Tibial artery (tissue), 4 donors: ENCODE measurements at regions not wholly inside any gene's neighbourhood (a gene's known extent, or its start where the extent isn't known, plus 50 kb on each side); places are given as distances from the start of the nearest gene placed in this dataset.
"Not testable (repeated sequence)": the region's sequence is repeated elsewhere in the genome, so short reads cannot be mapped to it uniquely, and the experiment has no call there.

Source experiments
- DNase-seq, 2 donors: peaks; one replicate each; pipeline ENCODE4 v3.0.0-alpha.2; 2019
- H3K27ac ChIP-seq, 2 donors: fragments of 200-600 bp; sonication (generic) in 1 of 2; 1 replicate in 1 of 2; 2 replicates in 1 of 2; pipeline ENCODE4 v1.5.1; 2018 to 2019; ENCODE audit warnings: mild to moderate bottlenecking in 1 of 2
- H3K27me3 ChIP-seq, 2 donors: fragments of 200-600 bp; sonication (generic) in 1 of 2; one replicate each; pipeline versions ENCODE4 v1.5.1 to v1.6.0; 2016 to 2019
- H3K36me3 ChIP-seq, 3 donors: fragments of 200-600 bp; sonication (generic) in 2 of 3; one replicate each; pipeline ENCODE4 v1.5.1; 2016 to 2019; ENCODE audit warnings: mild to moderate bottlenecking in 2 of 3
- H3K4me1 ChIP-seq, 4 donors: fragments of 200-600 bp; sonication (generic) in 2 of 4; 1 replicate in 3 of 4; 2 replicates in 1 of 4; pipeline ENCODE4 v1.5.1; 2016 to 2019
- H3K4me3 ChIP-seq, 2 donors: fragments of 200-600 bp; sonication (generic) in 1 of 2; 1 replicate in 1 of 2; 2 replicates in 1 of 2; pipeline ENCODE4 v1.5.1; 2018 to 2019; ENCODE audit warnings: mild to moderate bottlenecking in 2 of 2
- H3K9me3 ChIP-seq, 3 donors: fragments of 200-600 bp; sonication (generic) in 1 of 3; one replicate each; pipeline ENCODE4 v1.5.1; 2016 to 2019
- intact Hi-C: fragments of 100-400 bp; cut with DNase I; formaldehyde crosslinking; loops from one replicate; pipeline ENCODE4 v1.15.0; 2023; ENCODE audit warnings: low total_unique reads
- TF ChIP-seq, protein P1 (sequence below), 2 experiments: fragments of 200-600 bp in 1 of 2; fragments of 450-650 bp in 1 of 2; IDR thresholded peaks; one replicate each; pipeline ENCODE4 v1.5.1; 2017 to 2019; ENCODE audit warnings: antibody characterized with exemption in 2 of 2, mild to moderate bottlenecking in 1 of 2, moderate library complexity in 1 of 2

DNA sequence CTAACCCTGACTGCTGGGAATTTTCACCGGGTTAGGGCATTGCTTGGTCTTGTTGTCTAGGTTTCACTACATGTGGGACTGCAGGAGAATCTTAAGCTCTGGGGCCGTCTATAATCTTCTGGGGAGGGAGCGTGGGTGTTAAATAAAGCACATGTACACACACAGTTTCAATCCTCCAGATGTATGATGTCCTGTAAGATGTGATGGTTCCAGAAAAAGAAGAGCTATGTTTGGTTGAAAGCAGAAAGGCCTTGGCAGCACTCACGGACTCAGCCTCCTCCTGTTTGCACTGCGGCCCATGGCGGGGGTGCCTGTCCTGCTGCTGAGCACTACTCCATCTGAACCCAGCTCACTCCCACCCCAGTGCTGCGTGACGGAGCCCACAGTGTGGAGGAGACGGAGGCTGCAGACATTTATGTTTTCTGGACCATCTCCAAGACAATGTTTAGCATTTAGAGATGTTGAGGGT, 343.5 kb downstream of the TEX29 start:
- Histone ChIP-seq H3K36me3 (no peaks in the 10 kb centered on the region), H3K4me3 (no peak overlapping the region), H3K9me3 (no peaks in the 10 kb centered on the region), H3K27me3 (peaks cover 0 to 24% of the 10 kb centered on the region in 2 donors), H3K27ac (no peak overlapping the region), H3K4me1 (no peaks in the 10 kb centered on the region)
- TF ChIP-seq, protein P1, sequence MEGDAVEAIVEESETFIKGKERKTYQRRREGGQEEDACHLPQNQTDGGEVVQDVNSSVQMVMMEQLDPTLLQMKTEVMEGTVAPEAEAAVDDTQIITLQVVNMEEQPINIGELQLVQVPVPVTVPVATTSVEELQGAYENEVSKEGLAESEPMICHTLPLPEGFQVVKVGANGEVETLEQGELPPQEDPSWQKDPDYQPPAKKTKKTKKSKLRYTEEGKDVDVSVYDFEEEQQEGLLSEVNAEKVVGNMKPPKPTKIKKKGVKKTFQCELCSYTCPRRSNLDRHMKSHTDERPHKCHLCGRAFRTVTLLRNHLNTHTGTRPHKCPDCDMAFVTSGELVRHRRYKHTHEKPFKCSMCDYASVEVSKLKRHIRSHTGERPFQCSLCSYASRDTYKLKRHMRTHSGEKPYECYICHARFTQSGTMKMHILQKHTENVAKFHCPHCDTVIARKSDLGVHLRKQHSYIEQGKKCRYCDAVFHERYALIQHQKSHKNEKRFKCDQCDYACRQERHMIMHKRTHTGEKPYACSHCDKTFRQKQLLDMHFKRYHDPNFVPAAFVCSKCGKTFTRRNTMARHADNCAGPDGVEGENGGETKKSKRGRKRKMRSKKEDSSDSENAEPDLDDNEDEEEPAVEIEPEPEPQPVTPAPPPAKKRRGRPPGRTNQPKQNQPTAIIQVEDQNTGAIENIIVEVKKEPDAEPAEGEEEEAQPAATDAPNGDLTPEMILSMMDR (IDR thresholded peaks at IDR 0.05): no peak
- DNase-seq: no peak
- intact Hi-C loops: no loop called here

DNA sequence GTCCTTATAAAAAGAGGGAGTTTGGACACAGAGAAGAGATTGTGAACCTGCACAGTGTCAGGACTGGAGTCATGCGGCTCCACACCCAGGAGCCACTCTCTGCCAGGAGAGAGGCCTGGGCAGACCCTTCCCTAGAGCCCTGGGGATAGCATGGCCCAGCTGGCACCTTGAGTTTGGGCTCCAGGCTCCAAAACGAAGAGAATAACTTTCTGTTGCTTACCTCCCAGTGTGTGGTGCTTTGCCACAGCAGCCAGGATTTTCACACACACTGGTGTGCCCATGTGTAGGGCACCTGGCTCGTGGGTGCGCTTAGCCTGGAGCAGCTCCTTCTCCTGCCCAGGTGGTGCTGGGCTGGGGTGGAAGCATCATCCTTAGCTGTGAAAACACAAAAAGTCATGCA, 344.3 kb downstream of the TEX29 start:
- H3K9me3 ChIP-seq: no peaks in the 10 kb centered on the region
- H3K27me3 ChIP-seq: peaks cover 0 to 24% of the 10 kb centered on the region in 2 donors
- intact Hi-C loops: no loop called here
- H3K27ac ChIP-seq: no peak overlapping the region
- no peak overlapping the region for H3K4me3 ChIP-seq
- no peaks in the 10 kb centered on the region for H3K4me1 ChIP-seq
- TF ChIP-seq, protein P1 (IDR thresholded peaks at IDR 0.05): no peak
- DNase-seq: no peak
- H3K36me3 ChIP-seq: no peaks in the 10 kb centered on the region

DNA sequence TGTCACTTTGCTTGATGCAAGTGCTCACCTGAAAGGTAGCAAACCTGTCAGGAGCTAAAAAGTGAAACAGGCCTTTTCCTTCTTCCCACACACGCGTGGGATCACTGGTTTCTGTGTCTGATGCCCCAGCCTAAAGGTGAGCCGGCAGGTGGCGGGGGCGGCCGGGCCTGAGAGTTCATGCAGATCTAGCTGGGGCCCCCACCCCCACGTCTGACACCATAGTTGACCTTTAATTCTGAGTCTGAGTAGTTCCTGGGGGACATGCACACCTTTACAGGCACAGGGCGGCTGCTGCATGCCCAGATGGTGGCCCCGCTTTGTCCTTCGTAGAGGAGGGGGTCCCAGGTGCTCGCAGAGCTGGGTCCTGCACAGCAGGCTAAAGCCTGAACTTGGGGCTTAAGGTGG, 345.3 kb downstream of the TEX29 start:
- Histone ChIP-seq H3K4me3 (no peak overlapping the region), H3K27me3 (peaks cover 0 to 24% of the 10 kb centered on the region in 2 donors), H3K36me3 (no peaks in the 10 kb centered on the region), H3K27ac (no peak overlapping the region), H3K9me3 (no peaks in the 10 kb centered on the region), H3K4me1 (no peaks in the 10 kb centered on the region)
- TF ChIP-seq, protein P1 (IDR thresholded peaks at IDR 0.05): no peak
- no peak for DNase-seq
- intact Hi-C loops: no loop called here

DNA sequence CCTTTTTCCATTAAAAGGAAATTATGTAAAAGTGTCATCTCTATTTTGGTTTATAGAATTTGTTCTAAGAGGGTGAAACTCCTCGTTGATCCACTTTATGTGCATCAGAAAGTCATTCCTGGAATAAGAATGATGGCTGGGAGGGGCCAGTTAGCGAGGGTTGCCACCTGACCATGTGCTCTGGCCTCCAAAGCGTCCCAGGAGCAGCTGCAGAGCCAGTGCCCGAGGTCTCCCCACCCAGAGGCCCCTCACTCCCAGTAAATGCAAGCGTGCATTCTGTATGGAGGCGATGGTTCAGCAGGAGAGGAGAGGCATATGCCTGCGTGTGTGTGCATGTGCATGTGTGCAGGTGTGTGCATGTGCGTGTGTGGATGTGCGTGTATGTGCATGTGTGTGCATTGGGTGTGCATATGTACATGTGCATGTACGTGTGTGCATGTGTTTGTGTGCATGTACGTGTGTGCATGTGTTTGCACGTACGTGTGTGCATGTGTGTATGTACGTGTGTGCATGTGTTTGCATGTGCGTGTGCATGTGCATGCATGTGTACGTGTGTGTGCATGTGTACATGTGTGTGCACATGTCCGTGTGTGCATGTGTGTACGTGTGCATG, 345.8 kb downstream of the TEX29 start:
- H3K4me1 ChIP-seq: no peaks in the 10 kb centered on the region
- DNase-seq: no peak
- intact Hi-C loops: no loop called here
- no peaks in the 10 kb centered on the region for H3K36me3 ChIP-seq
- no peak overlapping the region for H3K27ac ChIP-seq
- H3K27me3 ChIP-seq: peaks cover 0 to 24% of the 10 kb centered on the region in 2 donors
- H3K9me3 ChIP-seq: no peaks in the 10 kb centered on the region
- no peak overlapping the region for H3K4me3 ChIP-seq
- TF ChIP-seq, protein P1 (IDR thresholded peaks at IDR 0.05): no peak

DNA sequence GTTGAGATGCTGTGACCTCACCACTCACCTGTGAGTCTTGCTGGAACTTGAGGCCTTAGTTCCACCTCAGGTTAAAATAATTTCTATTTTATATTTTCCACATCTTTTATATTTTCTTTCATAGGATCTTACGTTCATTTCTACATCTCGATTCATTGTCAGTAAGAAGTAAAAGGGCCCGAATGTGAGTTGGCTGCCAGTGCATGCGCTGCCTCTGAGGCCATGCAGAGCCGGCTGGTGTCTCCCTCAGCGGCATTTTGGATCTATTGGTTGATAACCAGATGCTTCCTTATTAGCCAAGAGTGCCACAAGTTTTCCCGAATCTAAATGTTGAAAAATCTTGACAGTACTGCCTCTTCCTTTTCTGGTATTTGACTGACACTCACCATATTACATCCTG, 347.3 kb downstream of the TEX29 start:
- DNase-seq: no peak
- Histone ChIP-seq H3K27ac (no peak overlapping the region), H3K4me1 (no peaks in the 10 kb centered on the region), H3K27me3 (peaks cover 0 to 15% of the 10 kb centered on the region in 2 donors), H3K9me3 (no peaks in the 10 kb centered on the region), H3K4me3 (no peak overlapping the region), H3K36me3 (no peaks in the 10 kb centered on the region)
- intact Hi-C loops: no loop called here
- TF ChIP-seq, protein P1 (IDR thresholded peaks at IDR 0.05): no peak

DNA sequence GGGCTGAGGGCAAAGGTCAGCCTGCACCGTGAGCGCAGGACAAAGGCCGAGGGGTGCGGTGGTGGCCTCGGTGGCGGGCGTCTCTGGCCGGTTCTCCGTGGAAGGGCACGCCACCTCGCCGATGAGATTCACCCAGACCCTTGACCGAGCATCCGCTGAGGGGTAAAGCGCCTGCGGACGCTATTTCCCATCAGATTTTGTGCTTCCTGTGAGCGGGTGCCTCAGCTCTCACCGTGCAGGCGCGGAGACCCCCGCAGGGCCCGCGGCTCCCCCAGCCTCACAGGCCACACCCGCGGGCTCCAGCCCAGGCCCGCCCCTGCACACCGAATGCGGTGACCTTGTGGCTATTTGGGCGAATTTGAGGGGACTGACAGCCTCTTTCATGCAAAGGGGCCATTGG, 348.0 kb downstream of the TEX29 start:
- no peak for DNase-seq
- Histone ChIP-seq H3K4me1 (no peaks in the 10 kb centered on the region), H3K9me3 (no peaks in the 10 kb centered on the region), H3K4me3 (no peak overlapping the region), H3K27me3 (peaks cover 0 to 15% of the 10 kb centered on the region in 2 donors), H3K27ac (no peak overlapping the region), H3K36me3 (no peaks in the 10 kb centered on the region)
- TF ChIP-seq, protein P1 (IDR thresholded peaks at IDR 0.05): no peak
- intact Hi-C loops: no loop called here

DNA sequence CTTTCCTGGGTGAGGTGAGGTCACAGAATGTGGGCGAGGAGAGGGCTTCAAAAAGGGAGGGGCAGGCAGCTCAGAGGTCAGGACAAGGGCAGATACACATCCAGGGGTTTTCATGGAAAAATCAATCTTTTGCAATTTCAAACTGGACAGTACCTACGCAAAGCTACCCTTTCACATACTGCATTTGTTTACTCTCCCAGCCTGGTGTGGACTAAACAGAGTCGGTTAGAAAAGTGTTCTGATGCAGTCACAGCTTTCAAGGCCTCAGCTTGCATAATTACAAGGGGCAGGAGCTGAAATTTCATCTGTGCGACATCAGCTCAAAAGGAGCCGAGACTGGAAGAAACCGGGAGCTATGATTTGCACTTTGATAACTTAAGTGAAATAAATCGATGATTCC, 351.8 kb downstream of the TEX29 start:
- H3K4me1 ChIP-seq, H3K4me3 ChIP-seq, intact Hi-C loops, DNase-seq, H3K27me3 ChIP-seq, H3K27ac ChIP-seq, H3K36me3 ChIP-seq, H3K9me3 ChIP-seq: not testable (repeated sequence)

DNA sequence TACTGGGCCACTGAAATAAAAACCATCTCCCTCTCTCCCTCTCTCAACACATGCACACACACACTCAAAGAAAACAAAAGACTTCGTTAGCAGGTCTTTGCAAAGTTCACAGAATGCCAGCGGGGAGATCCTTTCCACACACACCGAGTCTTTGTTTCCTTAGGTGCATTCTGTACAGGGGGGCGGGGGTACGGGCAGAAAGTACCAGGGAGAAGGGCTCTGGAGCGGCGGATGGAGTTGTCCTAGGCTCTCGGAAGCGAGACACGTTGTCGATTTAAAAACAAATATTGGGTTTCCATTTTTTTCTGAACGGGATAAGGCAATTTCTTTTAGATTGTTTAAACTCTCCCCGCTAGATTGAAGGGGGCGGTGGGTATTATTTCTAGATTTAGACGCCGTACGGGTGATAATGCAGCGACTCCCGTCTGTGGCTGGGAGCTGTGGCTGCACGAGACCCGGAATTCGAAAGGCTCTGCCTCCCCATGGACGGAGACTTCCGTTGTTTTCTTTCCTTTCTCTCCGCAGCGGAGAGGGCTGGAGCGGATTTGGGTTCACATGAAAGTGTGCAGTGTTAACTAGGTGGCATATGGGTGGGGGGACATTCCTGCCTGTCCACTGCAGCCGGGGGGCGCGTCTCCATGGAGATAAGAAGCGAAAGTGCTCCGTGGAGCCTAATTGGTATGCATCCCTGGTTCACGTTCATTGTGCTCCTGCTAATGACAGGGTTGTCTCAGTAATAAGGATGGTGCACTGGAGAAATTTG, 357.9 kb downstream of the TEX29 start:
- H3K36me3 ChIP-seq, DNase-seq, H3K4me1 ChIP-seq, H3K27me3 ChIP-seq, intact Hi-C loops, H3K4me3 ChIP-seq, H3K9me3 ChIP-seq, H3K27ac ChIP-seq: not testable (repeated sequence)
